Activated T-cell treated with anti-CD3 and anti-CD28 coated beads, Interleukin-2, amount 50 U/mL, for 48 hours (primary cell): ENCODE measurements at regions not wholly inside any gene's neighbourhood (a gene's known extent, or its start where the extent isn't known, plus 50 kb on each side); places are given as distances from the start of the nearest gene placed in this dataset.
"Not testable (repeated sequence)": the region's sequence is repeated elsewhere in the genome, so short reads cannot be mapped to it uniquely, and the experiment has no call there.

ENCODE experiments used
- DNase-seq, 2 experiments: peaks; one replicate each; pipeline ENCODE4 v3.0.0-alpha.2; 2020

DNA sequence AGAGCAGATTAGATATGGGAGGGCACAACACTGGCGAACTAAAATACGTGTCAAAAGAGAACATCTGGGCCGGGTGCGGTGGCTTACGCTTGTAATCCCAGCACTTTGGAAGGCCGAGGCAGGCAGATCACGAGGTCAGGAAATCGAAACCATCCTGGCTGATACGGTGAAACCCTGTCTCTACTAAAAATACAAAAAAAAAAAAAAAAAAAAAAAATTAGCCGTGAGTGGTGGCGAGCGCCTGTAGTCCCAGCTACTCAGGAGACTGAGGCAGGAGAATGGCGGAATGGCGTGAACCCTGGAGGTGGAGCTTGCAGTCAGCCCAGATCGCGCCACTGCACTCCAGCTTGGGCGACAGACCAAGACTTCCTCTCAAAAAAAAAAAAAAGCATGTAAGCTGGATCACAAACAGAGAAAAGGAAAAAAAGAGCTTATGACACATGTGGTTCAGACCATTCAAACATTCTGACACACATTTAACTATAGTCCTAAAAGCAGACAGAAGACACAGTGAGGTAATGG, 1716.9 kb downstream of the SI start:
- DNase-seq: not testable (repeated sequence)

DNA sequence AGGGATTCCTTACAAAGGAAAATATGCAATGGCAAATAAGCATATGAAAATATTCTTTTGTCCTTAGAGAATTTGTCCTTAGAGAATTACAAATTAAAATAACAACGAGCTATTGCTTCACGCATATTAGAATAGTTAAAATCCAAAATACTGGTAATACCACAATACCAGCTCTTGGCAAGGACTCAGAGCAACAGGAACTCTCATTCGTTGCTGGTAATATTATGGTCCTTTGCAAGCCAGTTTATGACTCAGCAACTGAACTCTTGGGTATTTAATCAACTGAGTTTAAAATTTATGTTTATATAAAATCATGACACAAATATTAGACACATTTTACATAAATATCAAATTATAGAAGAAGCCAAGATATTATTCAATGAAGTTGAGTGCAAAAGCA, 1730.4 kb downstream of the SI start:
- DNase-seq: no peak

DNA sequence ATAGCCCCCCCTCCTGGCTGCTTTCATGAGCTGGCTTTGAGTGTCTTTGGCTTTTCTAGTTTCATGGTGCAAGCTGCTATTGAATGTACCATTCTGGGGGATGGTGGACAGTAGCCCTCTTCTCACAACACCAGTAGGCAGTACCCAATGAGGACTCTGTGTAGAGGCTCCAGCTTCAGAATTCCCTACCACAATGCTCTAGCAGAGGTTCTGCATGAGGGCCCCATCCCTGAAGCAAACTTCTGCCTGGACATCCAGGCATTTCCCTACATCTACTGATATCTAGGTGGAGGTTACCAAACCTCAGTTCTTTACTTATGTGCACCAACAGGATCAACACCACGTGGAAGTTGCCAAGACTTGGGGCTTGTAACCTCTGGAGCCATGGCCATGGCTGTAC, 1742.9 kb downstream of the SI start:
- DNase-seq: no peak

DNA sequence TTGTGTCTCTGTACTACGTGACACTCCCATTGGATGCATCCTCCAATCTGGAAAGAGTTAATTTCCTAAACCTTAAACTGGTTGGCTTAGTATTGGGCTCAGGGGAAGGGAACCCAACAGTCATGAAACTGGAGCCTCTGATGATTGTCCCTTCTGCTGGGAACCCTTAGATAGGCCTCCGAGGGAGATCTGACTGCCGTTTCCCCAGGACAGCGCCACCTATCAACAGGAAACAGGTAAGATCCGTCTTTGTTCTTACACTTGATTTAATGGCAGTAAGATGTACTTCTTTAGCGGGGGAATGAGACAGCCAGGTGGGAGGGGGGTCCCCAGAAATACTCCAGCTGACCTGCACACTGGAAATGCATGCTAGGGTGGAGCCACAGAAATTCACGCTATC, 1749.6 kb downstream of the SI start:
- DNase-seq: no peak

DNA sequence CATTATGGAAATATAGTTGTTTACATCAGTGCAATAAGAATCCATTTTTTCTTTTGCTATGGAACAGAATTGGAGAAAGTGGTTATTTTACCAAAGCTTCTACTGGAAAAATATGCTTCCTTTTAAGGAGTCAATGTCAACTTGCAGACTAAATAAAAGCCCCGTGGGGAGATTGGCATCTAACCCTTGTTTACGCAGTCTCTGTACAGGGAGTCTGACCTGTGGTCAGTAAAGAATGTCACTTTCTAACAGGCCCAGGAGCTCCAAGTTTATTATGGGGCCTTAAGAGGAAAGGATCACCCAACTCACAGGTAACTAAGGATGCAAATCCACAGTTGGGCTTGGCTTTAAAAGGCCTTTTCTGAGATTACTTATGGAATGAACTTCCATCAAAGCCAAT, 1751.2 kb downstream of the SI start:
- DNase-seq: no peak

DNA sequence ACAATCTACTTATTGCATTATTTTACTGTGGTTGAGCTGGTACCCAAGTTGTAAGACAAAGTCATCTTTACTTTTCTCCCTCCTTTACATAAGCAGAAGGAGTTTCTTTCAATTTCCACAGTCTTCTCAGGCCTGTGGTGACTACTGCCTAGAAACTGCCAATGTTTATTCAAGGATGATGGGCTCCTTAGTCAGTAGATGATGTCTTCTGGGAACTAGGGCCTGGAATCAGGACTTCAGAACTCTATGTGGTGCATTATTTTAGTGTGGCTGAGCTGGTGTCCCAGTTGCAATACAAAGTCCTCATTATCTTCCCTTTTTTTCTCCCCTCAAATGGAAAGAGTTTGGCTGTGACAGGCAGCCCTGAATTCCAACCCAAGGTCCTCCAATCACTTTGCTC, 1762.5 kb downstream of the SI start:
- no peak for DNase-seq

DNA sequence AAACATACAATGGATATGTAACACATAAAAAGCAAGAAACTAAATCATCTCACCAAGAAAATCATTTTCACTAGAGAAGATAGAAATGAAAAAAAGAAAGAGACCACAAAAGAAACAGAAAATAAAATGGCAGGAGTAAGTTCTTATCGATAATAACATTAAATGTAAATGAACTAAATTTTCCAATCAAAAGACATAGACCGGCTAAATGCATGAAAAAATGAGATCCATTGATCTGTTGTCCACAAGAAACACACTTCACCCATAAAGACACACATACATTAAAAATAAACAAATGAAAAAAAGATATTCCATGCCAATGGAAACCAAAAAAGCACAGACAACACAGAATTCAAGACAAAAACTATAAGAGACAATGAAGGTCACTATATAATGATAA, 1771.9 kb downstream of the SI start:
- DNase-seq: no peak

DNA sequence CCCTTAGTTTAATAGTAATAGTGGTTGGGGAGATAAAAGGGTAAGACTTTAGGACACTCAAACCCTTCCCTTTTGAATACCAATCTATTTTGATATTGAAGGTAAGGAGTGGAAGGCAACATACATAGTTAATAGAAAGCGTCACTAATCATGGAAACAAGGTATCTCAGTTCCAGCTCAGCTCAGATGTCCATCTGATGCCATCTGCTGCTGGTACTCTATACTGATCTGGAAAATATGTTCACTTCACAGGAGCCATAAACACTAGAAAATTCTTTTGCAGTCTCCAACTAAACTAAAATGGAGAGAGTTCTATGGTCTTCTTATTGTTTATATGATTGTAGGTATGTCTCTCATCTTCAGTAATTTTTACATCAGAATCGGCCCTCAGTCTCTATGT, 1777.1 kb downstream of the OTOL1 start:
- DNase-seq: no peak

DNA sequence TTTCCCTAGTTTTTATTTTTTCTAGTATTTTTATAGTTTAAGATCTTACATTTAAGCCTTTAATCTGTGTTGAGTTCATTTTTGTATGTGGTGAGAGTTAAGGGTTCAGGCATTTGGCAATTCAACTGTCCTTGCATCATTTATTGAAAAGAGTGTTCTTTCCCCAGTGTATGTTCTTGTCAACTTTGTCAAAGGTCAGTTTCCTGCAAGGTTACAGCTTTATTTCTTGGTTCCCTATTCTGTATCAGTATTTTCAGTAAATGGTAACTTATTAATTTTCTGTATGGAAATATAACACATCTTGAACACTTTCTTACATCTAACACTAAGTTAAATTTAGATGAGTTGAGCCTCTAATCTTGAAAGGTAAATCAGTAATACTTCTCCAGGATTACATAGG, 1770.1 kb downstream of the OTOL1 start:
- DNase-seq: no peak

DNA sequence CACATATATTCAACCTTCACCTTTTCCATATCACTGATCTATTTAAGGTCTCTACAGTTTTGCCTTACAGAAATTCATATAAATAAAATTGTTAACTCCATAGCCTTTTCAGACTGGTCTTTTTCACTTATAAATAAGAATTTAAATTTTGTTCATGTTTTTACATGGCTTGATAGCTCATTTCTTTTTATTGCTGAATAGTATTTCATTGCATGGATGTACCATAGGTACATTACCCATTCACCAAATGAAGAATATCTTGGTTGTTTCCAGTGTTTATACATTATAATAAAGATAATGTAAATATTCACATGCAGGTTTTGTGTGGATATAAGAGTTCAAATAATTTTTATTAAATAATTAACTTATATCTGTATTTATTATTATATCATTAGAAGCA, 1765.0 kb downstream of the OTOL1 start:
- no peak for DNase-seq

DNA sequence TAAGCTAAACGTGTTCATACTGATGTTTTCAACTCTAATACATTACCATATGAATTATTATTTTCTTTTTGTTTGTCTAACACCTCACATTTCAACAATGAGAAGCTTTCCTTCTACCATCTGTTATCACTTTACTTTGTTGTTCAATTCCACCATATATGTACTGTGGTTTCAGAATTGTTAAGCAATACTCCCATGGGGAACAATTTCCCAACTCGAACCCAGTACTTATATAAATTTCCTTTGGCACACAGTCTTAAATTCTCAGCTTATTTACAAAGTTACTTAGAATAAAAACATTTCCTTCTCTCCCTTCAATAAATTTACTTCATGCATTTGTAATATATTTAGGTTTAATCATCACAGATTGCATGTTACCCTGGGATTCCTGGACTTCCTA, 1764.4 kb downstream of the OTOL1 start:
- DNase-seq: no peak

DNA sequence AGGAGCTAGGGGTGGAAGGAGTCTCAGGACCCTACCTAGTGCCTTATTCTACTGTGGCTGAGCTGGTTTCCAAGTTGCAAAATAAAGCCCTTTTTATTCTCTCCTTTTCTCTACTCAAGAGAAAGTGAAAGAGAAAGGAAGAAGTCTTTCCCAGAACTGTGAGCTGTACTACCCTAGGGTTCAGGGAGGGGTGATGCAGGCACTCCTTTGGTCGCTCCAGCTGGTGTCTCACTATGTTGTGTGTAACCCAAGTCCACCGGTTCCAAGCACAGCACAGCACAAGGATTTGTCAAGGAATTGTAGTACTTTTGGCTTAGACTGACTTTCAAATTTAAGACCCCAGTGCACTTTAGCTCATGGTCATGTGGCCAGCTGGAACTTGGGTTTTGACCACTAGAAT, 1721.7 kb downstream of the OTOL1 start:
- DNase-seq: no peak

DNA sequence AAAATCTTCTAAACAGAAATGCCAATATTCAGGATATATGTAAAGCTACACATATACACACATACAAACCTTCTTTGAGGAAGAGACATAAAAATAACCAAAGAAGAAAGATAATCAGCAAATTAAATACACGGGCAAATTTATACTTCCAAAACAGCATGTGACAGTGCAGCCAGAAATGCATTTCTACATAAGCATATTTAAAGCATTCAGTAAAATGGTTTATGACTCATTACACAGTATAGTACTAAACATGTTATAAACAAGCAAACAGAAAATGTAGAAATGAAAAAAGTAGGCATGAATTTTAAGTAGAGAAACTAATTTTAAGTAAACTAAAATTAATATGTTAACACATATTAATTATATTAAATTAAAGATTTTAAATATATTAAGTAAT, 1717.2 kb downstream of the OTOL1 start:
- no peak for DNase-seq

DNA sequence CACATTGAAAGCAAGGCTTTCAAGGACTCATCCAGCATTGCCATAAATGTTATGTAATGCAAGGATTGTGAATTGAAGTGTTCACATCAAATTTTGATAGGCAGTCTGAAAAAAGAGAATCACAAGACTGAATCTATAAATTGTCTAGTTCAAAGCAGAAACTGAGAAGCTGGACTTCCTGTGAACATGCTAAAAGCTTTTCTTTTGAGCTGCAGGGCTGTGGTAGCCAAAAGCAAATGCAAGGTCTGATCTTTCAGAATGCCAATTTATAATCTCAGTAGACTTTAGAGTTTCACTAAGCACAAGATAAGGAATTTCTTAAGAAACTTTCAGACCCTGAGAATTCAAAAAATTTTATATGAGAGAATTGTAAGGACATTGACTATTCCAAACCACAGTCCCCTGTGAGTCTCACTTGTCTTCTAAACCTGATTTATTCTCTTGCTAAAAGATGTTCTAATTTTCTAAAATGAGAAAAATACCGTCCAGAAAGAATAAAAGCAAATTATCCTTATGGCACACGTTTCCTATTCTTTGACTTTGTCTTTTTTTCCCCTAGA, 1700.3 kb downstream of the OTOL1 start:
- no peak for DNase-seq

DNA sequence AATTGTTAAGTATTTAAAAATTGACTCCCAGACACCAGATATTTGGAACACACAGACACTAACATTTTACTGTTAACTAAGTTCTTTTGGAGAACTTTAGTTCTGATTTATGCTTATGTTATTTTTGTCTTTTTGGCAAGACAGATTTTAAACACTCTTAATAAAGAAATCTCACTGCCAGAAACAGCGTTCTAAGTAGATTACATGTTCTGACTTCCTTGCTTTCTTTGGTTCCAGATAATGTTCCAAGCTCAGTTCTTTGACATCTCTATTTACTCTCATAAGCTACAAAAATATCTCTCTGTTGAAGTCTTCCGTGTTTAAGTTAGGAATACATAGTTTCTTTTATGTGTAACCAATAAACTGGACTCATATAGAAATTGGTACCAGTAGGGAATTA, 1699.6 kb downstream of the OTOL1 start:
- no peak for DNase-seq

DNA sequence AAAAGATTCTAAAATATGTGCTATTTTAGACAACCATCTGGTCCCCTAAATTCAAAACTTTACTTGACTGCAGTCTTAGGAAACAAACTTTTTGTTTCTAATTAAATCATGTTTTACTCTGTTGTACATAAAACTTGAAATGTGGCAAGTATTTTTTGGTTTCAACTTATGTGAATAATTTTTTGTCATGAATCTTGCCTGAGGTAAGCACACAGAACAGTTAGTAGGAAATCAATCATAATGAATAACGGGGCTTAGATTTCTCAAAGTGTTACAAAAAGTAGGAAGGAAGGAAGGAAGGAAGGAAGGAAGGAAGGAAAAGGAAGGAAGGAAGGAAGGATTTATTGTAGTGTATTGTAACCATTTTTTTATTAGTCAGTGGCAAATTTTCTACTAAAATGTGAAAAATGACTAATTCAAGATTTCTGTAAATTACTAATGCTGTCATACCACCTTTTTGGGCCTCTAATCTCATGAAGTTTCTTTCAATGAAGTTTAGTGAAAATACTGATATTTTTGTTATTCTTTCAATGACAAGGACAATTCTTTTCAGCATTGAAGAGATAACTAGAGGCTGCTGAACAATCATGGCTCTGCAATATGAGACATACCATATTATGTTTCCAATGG, 1689.2 kb downstream of the OTOL1 start:
- no peak for DNase-seq

DNA sequence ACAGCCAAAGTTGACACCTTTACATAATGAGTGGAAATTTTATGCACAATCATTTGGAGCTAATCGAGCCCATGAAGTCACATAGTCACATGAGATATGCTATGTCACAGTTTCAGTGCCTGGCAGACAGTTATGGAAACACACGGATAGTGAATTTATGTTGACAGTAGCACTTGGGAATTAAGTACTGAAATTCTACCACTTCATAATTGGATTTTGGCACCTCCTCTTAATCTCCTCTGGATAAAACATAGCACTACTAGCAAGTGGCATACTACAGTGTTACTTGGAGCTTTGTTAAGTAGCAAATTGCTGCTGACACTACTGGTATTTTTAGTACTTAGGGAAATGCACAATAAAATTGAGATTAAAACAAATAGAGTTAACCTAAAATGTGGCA, 1679.4 kb downstream of the OTOL1 start:
- DNase-seq: no peak

DNA sequence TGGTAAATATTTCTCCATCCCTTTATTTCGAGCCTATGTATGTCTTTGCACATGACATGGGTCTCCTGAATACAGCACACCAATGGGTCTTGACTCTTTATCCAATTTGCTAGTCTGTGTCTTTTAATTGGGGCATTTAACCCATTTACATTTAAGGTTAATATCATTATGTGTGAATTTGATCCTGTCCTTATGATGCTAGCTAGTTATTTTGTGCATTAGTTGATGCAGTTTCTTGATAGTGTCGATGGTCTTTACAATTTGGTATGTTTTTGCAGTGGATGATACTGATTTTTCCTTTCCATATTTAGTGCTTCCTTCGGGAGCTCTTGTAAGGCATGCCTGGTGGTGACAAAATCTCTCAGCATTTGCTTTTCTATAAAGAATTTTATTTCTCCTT, 1675.9 kb downstream of the OTOL1 start:
- not testable (repeated sequence) for DNase-seq

DNA sequence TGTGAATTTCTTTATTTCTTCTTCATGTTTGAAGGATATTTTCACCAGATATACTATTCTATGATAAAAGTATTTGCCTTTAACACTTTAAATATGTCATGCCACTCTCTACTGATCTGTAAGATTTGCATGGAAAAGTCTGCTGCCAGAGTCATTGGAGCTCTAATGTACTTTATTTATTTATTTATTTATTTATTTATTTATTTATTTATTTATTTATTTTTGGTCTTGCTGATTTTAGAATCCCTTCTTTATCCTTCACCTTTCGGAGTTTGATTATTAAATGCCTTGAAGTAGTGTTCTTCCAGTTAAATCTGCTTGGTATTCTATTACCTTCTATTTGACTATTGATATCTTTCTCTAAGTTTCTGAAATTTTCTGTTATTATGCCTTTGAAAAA, 1669.6 kb downstream of the OTOL1 start:
- no peak for DNase-seq

DNA sequence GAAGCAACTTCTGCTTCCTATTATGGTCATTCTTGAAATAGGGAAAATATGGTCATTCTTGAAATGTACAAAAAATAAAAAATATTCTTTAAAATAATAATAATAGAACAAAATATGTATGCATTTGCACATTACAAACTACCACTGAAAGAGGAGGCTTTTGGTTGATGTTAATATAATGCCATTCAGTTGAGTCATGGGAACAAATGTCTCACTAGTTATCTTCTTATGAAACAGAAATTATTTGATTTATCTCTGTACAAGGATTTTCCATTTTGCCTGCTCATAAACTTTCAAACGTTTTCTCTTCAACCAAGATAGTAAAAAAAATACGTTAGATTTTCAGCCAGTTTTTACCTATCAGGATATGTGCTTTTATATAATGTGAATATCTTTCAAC, 1662.7 kb downstream of the OTOL1 start:
- no peak for DNase-seq

DNA sequence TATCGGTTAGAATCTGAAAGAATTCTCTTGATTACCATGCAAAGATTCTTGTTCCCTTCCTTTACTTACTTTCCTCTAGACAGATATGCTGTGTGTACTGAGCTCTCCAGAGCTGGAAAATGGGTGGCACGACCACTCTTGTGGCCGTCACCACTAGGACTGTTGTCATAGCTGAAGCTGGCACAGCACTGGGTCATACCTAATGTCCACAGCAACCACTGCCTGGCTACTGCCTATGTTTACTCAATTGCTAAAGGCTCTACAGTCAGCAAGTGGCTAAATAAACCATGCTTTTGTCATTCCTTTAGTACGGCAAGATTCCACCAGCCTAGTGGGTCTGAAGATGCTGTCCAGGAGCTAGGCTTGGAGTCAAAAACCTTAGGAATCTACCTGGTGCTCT, 1643.0 kb downstream of the OTOL1 start:
- DNase-seq: no peak

DNA sequence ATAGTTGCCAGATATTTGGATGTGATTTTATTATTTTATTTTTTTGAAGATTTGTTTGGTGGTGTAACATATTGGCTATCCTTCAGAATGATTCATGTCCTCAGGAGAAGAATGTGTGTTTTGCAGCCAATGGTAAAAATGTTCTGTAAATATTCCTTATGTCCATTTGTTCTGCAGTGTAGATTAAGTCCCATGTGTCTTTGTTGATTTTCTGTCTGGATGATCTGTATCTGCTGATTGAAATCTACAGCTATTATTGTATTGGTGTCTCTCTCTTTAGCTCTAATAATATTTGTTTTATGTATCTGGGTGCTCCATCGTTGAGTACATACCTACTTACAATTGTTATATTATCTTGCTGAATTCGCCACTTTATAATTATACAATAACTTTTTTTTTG, 1641.7 kb downstream of the OTOL1 start:
- no peak for DNase-seq

DNA sequence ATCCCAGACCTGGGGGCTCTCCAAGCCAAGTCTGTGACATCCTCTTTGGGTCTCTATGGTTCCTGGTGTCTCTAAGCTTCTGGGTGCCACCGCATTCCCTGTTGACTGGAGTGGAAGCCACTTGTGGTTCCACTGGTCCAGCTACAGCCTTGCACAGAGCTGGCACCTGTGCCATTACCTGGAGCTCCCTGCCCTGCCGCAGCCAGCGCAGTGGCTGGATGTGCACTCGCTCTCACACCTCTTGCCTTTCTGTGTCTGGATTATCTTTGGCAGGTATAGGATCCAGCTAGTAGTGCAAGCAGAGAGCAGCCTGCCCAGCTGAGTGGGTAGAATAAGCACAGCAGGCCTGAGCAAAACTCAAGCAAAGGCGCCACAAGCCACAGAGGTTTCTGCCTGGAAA, 1635.5 kb downstream of the OTOL1 start:
- no peak for DNase-seq

DNA sequence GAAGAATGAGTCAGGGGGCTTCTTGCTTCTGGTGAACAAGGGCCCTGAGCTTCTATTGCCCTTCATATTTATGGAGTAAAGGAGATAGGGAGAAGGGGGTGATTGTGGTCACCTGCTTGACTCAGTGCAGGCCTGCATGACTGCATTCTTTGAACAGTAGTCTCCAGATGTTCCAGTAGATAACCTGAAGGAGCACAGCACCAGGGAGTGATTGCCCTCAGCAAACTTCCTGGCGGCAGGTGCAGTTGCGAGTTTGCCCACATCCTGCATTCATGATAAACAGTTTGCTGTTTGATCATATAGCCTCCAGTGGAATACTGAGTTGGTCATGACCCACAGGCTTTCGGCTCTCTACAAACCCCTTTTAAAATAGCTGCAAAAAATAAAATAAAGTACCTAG, 1632.7 kb downstream of the OTOL1 start:
- DNase-seq: no peak

DNA sequence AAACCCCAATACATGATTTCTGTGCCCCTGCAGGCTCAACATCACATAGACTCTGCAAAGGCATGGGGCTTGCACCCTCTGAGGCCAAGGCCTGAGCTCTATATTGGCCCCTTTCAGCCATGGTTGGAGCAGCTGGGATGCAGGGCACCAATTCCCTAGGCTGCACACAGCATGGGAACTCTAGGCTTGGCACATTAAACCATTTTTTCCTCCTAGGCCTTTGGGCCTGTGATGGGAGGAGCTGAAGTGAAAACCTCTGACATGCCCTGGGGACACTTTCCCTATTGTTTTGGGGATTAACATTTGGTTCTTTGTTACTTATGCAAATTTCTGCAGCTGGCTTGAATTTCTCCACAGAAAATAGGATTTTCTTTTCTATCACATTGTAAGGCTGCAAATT, 1629.5 kb downstream of the OTOL1 start:
- DNase-seq: no peak
